ENCODE measurements at regions not wholly inside any gene's neighbourhood (a gene's known extent, or its start where the extent isn't known, plus 50 kb on each side); places are given as distances from the start of the nearest gene placed in this dataset.

GRCh38 chr7:67450171-67450570, 453.5 kb downstream of the TYW1 start:
- no peak for TF ChIP-seq POLR2AphosphoS5 (IDR thresholded peaks at IDR 0.05; ENCODE audit: low read depth)
- TF ChIP-seq, protein P1, sequence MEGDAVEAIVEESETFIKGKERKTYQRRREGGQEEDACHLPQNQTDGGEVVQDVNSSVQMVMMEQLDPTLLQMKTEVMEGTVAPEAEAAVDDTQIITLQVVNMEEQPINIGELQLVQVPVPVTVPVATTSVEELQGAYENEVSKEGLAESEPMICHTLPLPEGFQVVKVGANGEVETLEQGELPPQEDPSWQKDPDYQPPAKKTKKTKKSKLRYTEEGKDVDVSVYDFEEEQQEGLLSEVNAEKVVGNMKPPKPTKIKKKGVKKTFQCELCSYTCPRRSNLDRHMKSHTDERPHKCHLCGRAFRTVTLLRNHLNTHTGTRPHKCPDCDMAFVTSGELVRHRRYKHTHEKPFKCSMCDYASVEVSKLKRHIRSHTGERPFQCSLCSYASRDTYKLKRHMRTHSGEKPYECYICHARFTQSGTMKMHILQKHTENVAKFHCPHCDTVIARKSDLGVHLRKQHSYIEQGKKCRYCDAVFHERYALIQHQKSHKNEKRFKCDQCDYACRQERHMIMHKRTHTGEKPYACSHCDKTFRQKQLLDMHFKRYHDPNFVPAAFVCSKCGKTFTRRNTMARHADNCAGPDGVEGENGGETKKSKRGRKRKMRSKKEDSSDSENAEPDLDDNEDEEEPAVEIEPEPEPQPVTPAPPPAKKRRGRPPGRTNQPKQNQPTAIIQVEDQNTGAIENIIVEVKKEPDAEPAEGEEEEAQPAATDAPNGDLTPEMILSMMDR (conservative IDR thresholded peaks at IDR 0.05; ENCODE audit: low read depth in 2 of 2): no peak
- no peak for TF ChIP-seq EZH2 (IDR thresholded peaks at IDR 0.05; ENCODE audit: low read depth, unreplicated experiment)
- TF ChIP-seq EZH2phosphoT487 (IDR thresholded peaks at IDR 0.05; ENCODE audit: unreplicated experiment): no peak
- TF ChIP-seq CREB1 (CRISPR knock-in tag; IDR thresholded peaks at IDR 0.05; ENCODE audit: low read depth): no peak
- no peak for TF ChIP-seq JUNB (IDR thresholded peaks at IDR 0.05; ENCODE audit: unreplicated experiment)
- TF ChIP-seq, protein P2, sequence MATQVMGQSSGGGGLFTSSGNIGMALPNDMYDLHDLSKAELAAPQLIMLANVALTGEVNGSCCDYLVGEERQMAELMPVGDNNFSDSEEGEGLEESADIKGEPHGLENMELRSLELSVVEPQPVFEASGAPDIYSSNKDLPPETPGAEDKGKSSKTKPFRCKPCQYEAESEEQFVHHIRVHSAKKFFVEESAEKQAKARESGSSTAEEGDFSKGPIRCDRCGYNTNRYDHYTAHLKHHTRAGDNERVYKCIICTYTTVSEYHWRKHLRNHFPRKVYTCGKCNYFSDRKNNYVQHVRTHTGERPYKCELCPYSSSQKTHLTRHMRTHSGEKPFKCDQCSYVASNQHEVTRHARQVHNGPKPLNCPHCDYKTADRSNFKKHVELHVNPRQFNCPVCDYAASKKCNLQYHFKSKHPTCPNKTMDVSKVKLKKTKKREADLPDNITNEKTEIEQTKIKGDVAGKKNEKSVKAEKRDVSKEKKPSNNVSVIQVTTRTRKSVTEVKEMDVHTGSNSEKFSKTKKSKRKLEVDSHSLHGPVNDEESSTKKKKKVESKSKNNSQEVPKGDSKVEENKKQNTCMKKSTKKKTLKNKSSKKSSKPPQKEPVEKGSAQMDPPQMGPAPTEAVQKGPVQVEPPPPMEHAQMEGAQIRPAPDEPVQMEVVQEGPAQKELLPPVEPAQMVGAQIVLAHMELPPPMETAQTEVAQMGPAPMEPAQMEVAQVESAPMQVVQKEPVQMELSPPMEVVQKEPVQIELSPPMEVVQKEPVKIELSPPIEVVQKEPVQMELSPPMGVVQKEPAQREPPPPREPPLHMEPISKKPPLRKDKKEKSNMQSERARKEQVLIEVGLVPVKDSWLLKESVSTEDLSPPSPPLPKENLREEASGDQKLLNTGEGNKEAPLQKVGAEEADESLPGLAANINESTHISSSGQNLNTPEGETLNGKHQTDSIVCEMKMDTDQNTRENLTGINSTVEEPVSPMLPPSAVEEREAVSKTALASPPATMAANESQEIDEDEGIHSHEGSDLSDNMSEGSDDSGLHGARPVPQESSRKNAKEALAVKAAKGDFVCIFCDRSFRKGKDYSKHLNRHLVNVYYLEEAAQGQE (IDR thresholded peaks at IDR 0.05; ENCODE audit: unreplicated experiment): no peak
- no peak for TF ChIP-seq STAT1 (IDR thresholded peaks at IDR 0.05; ENCODE audit: unreplicated experiment)
- TF ChIP-seq ZNF114 (CRISPR knock-in tag; IDR thresholded peaks at IDR 0.05): no peak
- TF ChIP-seq ETS1 (IDR thresholded peaks at IDR 0.05): no peak
- no peak for TF ChIP-seq ZNF462 (CRISPR knock-in tag; IDR thresholded peaks at IDR 0.05)
- TF ChIP-seq NANOG (IDR thresholded peaks at IDR 0.05; ENCODE audit: borderline replicate concordance): no peak
- TF ChIP-seq ZNF331 (CRISPR knock-in tag; IDR thresholded peaks at IDR 0.05; ENCODE audit: low read depth): no peak
